HepG2 (cell line): ENCODE measurements at regions not wholly inside any gene's neighbourhood (a gene's known extent, or its start where the extent isn't known, plus 50 kb on each side); places are given as distances from the start of the nearest gene placed in this dataset.

Source experiments
- ARID5B ChIP-seq: IDR thresholded peaks from 2 replicates; pipeline ENCODE4 v1.4.0; 2020; ENCODE audit warnings: mild to moderate bottlenecking, missing genetic modification reagents
- BHLHE40 ChIP-seq: IDR thresholded peaks from 2 replicates; pipeline ENCODE4 v1.6.1; 2011; ENCODE audit warnings: low read length, improper control_type of control experiment
- BRCA1 ChIP-seq: sonication (generic); formaldehyde crosslinking; IDR thresholded peaks from 2 replicates; pipeline ENCODE4 v1.4.0; 2020; ENCODE audit warnings: missing genetic modification reagents
- CC2D1A ChIP-seq: sonication (generic); formaldehyde crosslinking; IDR thresholded peaks from 2 replicates; pipeline ENCODE4 v1.8.1; 2023; ENCODE audit warnings: mild to moderate bottlenecking, missing genetic modification reagents
- FOXA3 ChIP-seq: IDR thresholded peaks from 2 replicates; pipeline ENCODE4 v1.6.1; 2016; ENCODE audit warnings: missing genetic modification reagents, missing compliant biosample characterization
- HIVEP1 ChIP-seq: sonication (generic); formaldehyde crosslinking; IDR thresholded peaks from 2 replicates; pipeline ENCODE4 v1.4.0; 2020; ENCODE audit warnings: mild to moderate bottlenecking, missing genetic modification reagents
- IKZF1 ChIP-seq: fragments of 450-650 bp; IDR thresholded peaks from 2 replicates; pipeline ENCODE4 v1.7.1; 2016
- ISX ChIP-seq: sonication (generic); formaldehyde crosslinking; conservative IDR thresholded peaks from 2 replicates; pipeline ENCODE4 v1.5.0; 2020; ENCODE audit warnings: missing genetic modification reagents
- PHB2 ChIP-seq: fragments of 450-650 bp; IDR thresholded peaks from 2 replicates; pipeline ENCODE4 v1.6.1; 2018; ENCODE audit not compliant: partially characterized antibody
- RBAK ChIP-seq: sonication (generic); formaldehyde crosslinking; IDR thresholded peaks from 2 replicates; pipeline ENCODE4 v1.5.1; 2020; ENCODE audit warnings: mild to moderate bottlenecking, missing genetic modification reagents
- RFXANK ChIP-seq: IDR thresholded peaks from 2 replicates; pipeline ENCODE4 v1.6.1; 2016
- SMAD9 ChIP-seq: sonication (generic); formaldehyde crosslinking; IDR thresholded peaks from 2 replicates; pipeline ENCODE4 v1.5.1; 2020; ENCODE audit warnings: mild to moderate bottlenecking, missing genetic modification reagents
- SP1 ChIP-seq, 2 experiments: fragments of 450-650 bp in 1 of 2; sonication (generic) in 1 of 2; formaldehyde crosslinking in 1 of 2; IDR thresholded peaks; 2 replicates each; pipeline versions ENCODE4 v1.4.0 to v1.6.1; 2016 to 2020; ENCODE audit warnings: missing genetic modification reagents in 1 of 2
- ZBTB33 ChIP-seq: sonication (generic); formaldehyde crosslinking; IDR thresholded peaks from 2 replicates; pipeline ENCODE4 v1.4.0; 2020; ENCODE audit warnings: missing genetic modification reagents
- ZKSCAN8 ChIP-seq: IDR thresholded peaks from 2 replicates; pipeline ENCODE4 v1.6.1; 2016; ENCODE audit warnings: borderline replicate concordance, missing genetic modification reagents, missing compliant biosample characterization
- ZNF281 ChIP-seq: sonication (generic); formaldehyde crosslinking; IDR thresholded peaks from 2 replicates; pipeline ENCODE4 v1.4.0; 2020; ENCODE audit warnings: missing genetic modification reagents, borderline replicate concordance
- ZNF333 ChIP-seq: sonication (generic); formaldehyde crosslinking; IDR thresholded peaks from 2 replicates; pipeline ENCODE4 v1.4.0; 2020; ENCODE audit warnings: mild to moderate bottlenecking, missing genetic modification reagents, borderline replicate concordance
- ZNF337 ChIP-seq: sonication (generic); formaldehyde crosslinking; IDR thresholded peaks from 2 replicates; pipeline ENCODE4 v1.5.1; 2020; ENCODE audit warnings: missing genetic modification reagents, low read depth, mild to moderate bottlenecking, borderline replicate concordance
- TF ChIP-seq, protein P1 (sequence below): sonication (generic); formaldehyde crosslinking; IDR thresholded peaks from 2 replicates; pipeline ENCODE4 v1.8.1; 2023; ENCODE audit warnings: missing genetic modification reagents, mild to moderate bottlenecking, borderline replicate concordance
- TF ChIP-seq, protein P2 (sequence below): sonication (generic); formaldehyde crosslinking; IDR thresholded peaks from 2 replicates; pipeline ENCODE4 v1.5.0; 2020; ENCODE audit warnings: mild to moderate bottlenecking, missing genetic modification reagents, moderate library complexity

- TF ChIP-seq ZNF333 (CRISPR knock-in tag) (no peak), BHLHE40 (no peak), RBAK (no peak), ARID5B (CRISPR knock-in tag) (peak; percentile 36; the same call in 1 of the 2 replicates), IKZF1 (no peak), CC2D1A (CRISPR knock-in tag) (no peak), SP1 (IDR thresholded peaks at IDR 0.05) (no peak), SP1 (CRISPR knock-in tag; IDR thresholded peaks at IDR 0.05) (no peak), ZNF337 (CRISPR knock-in tag) (no peak), BRCA1 (no peak), SMAD9 (no peak), HIVEP1 (CRISPR knock-in tag) (no peak), ZKSCAN8 (CRISPR knock-in tag) (no peak), ZBTB33 (CRISPR knock-in tag) (no peak), RFXANK (CRISPR knock-in tag) (no peak), PHB2 (no peak), ISX (CRISPR knock-in tag) (no peak), ZNF281 (CRISPR knock-in tag) (no peak), FOXA3 (peak; percentile 77)
- TF ChIP-seq, protein P1, sequence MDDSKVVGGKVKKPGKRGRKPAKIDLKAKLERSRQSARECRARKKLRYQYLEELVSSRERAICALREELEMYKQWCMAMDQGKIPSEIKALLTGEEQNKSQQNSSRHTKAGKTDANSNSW (CRISPR knock-in tag) = no peak
- TF ChIP-seq, protein P2, sequence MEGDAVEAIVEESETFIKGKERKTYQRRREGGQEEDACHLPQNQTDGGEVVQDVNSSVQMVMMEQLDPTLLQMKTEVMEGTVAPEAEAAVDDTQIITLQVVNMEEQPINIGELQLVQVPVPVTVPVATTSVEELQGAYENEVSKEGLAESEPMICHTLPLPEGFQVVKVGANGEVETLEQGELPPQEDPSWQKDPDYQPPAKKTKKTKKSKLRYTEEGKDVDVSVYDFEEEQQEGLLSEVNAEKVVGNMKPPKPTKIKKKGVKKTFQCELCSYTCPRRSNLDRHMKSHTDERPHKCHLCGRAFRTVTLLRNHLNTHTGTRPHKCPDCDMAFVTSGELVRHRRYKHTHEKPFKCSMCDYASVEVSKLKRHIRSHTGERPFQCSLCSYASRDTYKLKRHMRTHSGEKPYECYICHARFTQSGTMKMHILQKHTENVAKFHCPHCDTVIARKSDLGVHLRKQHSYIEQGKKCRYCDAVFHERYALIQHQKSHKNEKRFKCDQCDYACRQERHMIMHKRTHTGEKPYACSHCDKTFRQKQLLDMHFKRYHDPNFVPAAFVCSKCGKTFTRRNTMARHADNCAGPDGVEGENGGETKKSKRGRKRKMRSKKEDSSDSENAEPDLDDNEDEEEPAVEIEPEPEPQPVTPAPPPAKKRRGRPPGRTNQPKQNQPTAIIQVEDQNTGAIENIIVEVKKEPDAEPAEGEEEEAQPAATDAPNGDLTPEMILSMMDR (CRISPR knock-in tag) = no peak
Measured at GRCh38 chr11:110362971-110363509, 66.6 kb upstream of the RDX start (continued).
